H9 (cell line): ENCODE measurements at regions not wholly inside any gene's neighbourhood (a gene's known extent, or its start where the extent isn't known, plus 50 kb on each side); places are given as distances from the start of the nearest gene placed in this dataset.

Source experiments
- DNase-seq: peaks from one replicate; pipeline ENCODE4 v3.0.0-alpha.2; 2017
- H2AFZ ChIP-seq: one replicate; pipeline ENCODE4 v1.6.1; 2013; ENCODE audit warnings: mild to moderate bottlenecking, low read length, control low read depth, moderate library complexity
- H2AK5ac ChIP-seq: 2 replicates; pipeline ENCODE4 v1.6.1; 2013; ENCODE audit warnings: low read length, control low read depth, mixed read lengths; ENCODE audit not compliant: insufficient read length
- H2BK120ac ChIP-seq: one replicate; pipeline ENCODE4 v1.6.1; 2013; ENCODE audit warnings: low read depth, mild to moderate bottlenecking, low read length, control low read depth, inconsistent platforms; ENCODE audit not compliant: poor library complexity, severe bottlenecking
- H2BK12ac ChIP-seq: 2 replicates; pipeline ENCODE4 v1.6.1; 2013; ENCODE audit warnings: low read length, control low read depth, mixed read lengths, low read depth; ENCODE audit not compliant: insufficient read length
- H2BK15ac ChIP-seq: 2 replicates; pipeline ENCODE4 v1.6.1; 2013; ENCODE audit warnings: low read depth, low read length, control low read depth
- H2BK20ac ChIP-seq: one replicate; pipeline ENCODE4 v1.6.1; 2013; ENCODE audit warnings: low read depth, mild to moderate bottlenecking, low read length, control low read depth, inconsistent platforms; ENCODE audit not compliant: poor library complexity, severe bottlenecking
- H2BK5ac ChIP-seq: 2 replicates; pipeline ENCODE4 v1.6.1; 2013; ENCODE audit warnings: low read length, control low read depth, mixed read lengths; ENCODE audit not compliant: insufficient read length
- H3K14ac ChIP-seq: 2 replicates; pipeline ENCODE4 v1.6.1; 2013; ENCODE audit warnings: low read length, control low read depth; ENCODE audit not compliant: insufficient read depth
- H3K18ac ChIP-seq: 2 replicates; pipeline ENCODE4 v1.6.1; 2013; ENCODE audit warnings: low read depth, mild to moderate bottlenecking, mixed read lengths, low read length, control low read depth; ENCODE audit not compliant: insufficient read length
- H3K23ac ChIP-seq: 2 replicates; pipeline ENCODE4 v1.6.1; 2013; ENCODE audit warnings: low read length, control low read depth, mixed read lengths, low read depth; ENCODE audit not compliant: insufficient read length
- H3K23me2 ChIP-seq: 2 replicates; pipeline ENCODE4 v1.6.1; 2013; ENCODE audit warnings: low read depth, mild to moderate bottlenecking, mixed read lengths, low read length, control low read depth; ENCODE audit not compliant: insufficient read length, poor library complexity, severe bottlenecking
- H3K27ac ChIP-seq: 2 replicates; pipeline ENCODE4 v1.5.1; 2013; ENCODE audit warnings: low read length, control low read depth, mixed read lengths, low read depth; ENCODE audit not compliant: insufficient read length
- H3K27me3 ChIP-seq: 2 replicates; pipeline ENCODE4 v1.6.1; 2013; ENCODE audit warnings: low read length, control low read depth, inconsistent platforms; ENCODE audit not compliant: insufficient read depth
- H3K4ac ChIP-seq: 2 replicates; pipeline ENCODE4 v1.6.1; 2013; ENCODE audit warnings: low read depth, mild to moderate bottlenecking, control low read depth, inconsistent platforms, low read length, moderate library complexity
- H3K4me1 ChIP-seq: 2 replicates; pipeline ENCODE4 v1.6.1; 2013; ENCODE audit warnings: low read length, control low read depth, inconsistent platforms; ENCODE audit not compliant: insufficient read depth
- H3K4me2 ChIP-seq: 2 replicates; pipeline ENCODE4 v1.6.1; 2013; ENCODE audit warnings: low read length, control low read depth, mixed read lengths; ENCODE audit not compliant: insufficient read length, insufficient read depth
- H3K56ac ChIP-seq: 2 replicates; pipeline ENCODE4 v1.6.1; 2013; ENCODE audit warnings: low read depth, mild to moderate bottlenecking, mixed read lengths, low read length, control low read depth; ENCODE audit not compliant: insufficient read length
- H3K79me1 ChIP-seq: 2 replicates; pipeline ENCODE4 v1.6.1; 2013; ENCODE audit warnings: low read depth, mild to moderate bottlenecking, moderate library complexity, low read length, control low read depth, inconsistent platforms; ENCODE audit not compliant: insufficient read depth, poor library complexity, severe bottlenecking
- H3K79me2 ChIP-seq: 2 replicates; pipeline ENCODE4 v1.6.1; 2013; ENCODE audit warnings: low read length, control low read depth, inconsistent platforms; ENCODE audit not compliant: insufficient read depth
- H3K9ac ChIP-seq: 2 replicates; pipeline ENCODE4 v1.6.1; 2013; ENCODE audit warnings: low read length, control low read depth, mixed read lengths; ENCODE audit not compliant: insufficient read length; ENCODE audit errors: extremely low read depth
- H3K9me3 ChIP-seq: one replicate; pipeline ENCODE4 v1.6.1; 2013; ENCODE audit warnings: low read depth, low read length, inconsistent platforms; ENCODE audit not compliant: control insufficient read depth
- H3T11ph ChIP-seq: one replicate; pipeline ENCODE4 v1.6.1; 2013; ENCODE audit warnings: mild to moderate bottlenecking, low read length, control low read depth, inconsistent platforms
- H4K20me1 ChIP-seq: one replicate; pipeline ENCODE4 v1.6.1; 2013; ENCODE audit not compliant: control insufficient read depth, insufficient read length, insufficient read depth
- H4K5ac ChIP-seq: 2 replicates; pipeline ENCODE4 v1.6.1; 2013; ENCODE audit warnings: low read depth, mild to moderate bottlenecking, mixed read lengths, low read length, control low read depth; ENCODE audit not compliant: insufficient read length
- H4K8ac ChIP-seq: replicated peaks from 2 replicates; pipeline ENCODE4 v1.6.1; 2013; ENCODE audit warnings: low read length, control low read depth, mixed read lengths, low read depth; ENCODE audit not compliant: insufficient read length
- H4K91ac ChIP-seq: 2 replicates; pipeline ENCODE4 v1.6.1; 2013; ENCODE audit warnings: low read depth, mild to moderate bottlenecking, moderate library complexity, mixed read lengths, low read length, control low read depth; ENCODE audit not compliant: insufficient read length
- H3K27ac Mint-ChIP-seq, 3 experiments: 2 replicates in 2 of 3; 3 replicates in 1 of 3; pipeline ENCODE4 v1.8.0; 2020 to 2021; ENCODE audit warnings: mixed read lengths in 3 of 3, mild to moderate bottlenecking in 1 of 3, moderate library complexity in 1 of 3
- H3K27me3 Mint-ChIP-seq: 2 replicates; pipeline ENCODE4 v1.8.0; 2021; ENCODE audit warnings: low read depth, mild to moderate bottlenecking, moderate library complexity, mixed read lengths
- H3K36me3 Mint-ChIP-seq, 3 experiments: 2 replicates in 2 of 3; 3 replicates in 1 of 3; pipeline ENCODE4 v1.8.0; 2020 to 2021; ENCODE audit warnings: low read depth in 3 of 3, mixed read lengths in 3 of 3; ENCODE audit not compliant: insufficient read depth in 1 of 3
- H3K4me1 Mint-ChIP-seq, 2 experiments: 2 replicates each; pipeline ENCODE4 v1.8.0; 2020; ENCODE audit warnings: mixed read lengths in 2 of 2
- H3K4me3 Mint-ChIP-seq, 2 experiments: 2 replicates in 1 of 2; 3 replicates in 1 of 2; pipeline ENCODE4 v1.8.0; 2020 to 2021; ENCODE audit warnings: mild to moderate bottlenecking in 2 of 2, mixed read lengths in 2 of 2, moderate library complexity in 1 of 2
- H3K9me3 Mint-ChIP-seq, 2 experiments: 2 replicates in 1 of 2; 3 replicates in 1 of 2; pipeline ENCODE4 v1.8.0; 2020; ENCODE audit warnings: mild to moderate bottlenecking in 2 of 2, mixed read lengths in 2 of 2, moderate library complexity in 1 of 2
- WGBS: extraction: QIAGEN DNeasy Blood & Tissue Kit; methylation state at CpG from one replicate; pipeline ENCODE4 v1.1.7; 2013; ENCODE audit warnings: missing lambda C conversion rate, low lambda C conversion rate, mixed read lengths; ENCODE audit not compliant: insufficient read length; ENCODE audit errors: extremely low coverage; 5-methylcytosine and 5-hydroxymethylcytosine counted together
- TF ChIP-seq, protein P1 (sequence below): fragments of 200-600 bp; sonication (generic); conservative IDR thresholded peaks from 3 replicates; pipeline ENCODE4 v1.8.0; 2021; ENCODE audit warnings: antibody characterized with exemption, mild to moderate bottlenecking

DNA sequence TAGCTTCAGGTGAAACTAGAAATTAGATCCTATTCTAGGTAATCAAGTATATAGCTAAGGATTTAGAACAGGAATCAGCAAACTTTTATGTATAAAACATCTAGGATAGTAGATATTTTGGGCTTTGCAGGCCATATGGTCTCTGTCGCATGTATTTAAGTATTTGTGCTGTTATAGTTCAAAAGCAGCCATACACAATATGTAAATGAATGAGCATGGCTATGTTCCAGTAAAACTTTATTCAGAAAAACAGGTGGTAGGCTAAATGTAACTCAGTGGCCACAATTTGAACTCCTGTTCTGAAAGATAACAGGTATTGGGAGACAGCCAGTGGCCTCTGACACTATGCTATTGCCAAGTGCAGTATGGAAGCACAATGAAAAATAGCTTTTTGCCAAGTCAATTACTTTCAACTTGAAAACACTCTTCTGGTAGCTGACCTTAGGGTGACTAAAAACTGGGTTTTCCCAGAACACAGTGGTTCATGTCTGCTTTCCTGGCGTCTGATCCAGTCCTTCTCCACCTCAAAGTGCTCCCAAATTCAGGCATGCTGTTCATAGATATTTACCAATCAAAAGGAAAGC, 304.7 kb upstream of the SYT4 start:
- no peak overlapping the region for H3K14ac ChIP-seq
- Mint-ChIP-seq H3K36me3 (no peaks in the 10 kb centered on the region), H3K4me1 (no peaks in the 10 kb centered on the region), H3K27ac (no peak overlapping the region), H3K9me3 (no peaks in the 10 kb centered on the region), H3K4me3 (no peak overlapping the region), H3K27me3 (no peaks in the 10 kb centered on the region)
- H2BK20ac ChIP-seq = no peak overlapping the region
- H2BK5ac ChIP-seq = no peak overlapping the region
- H3K9me3 ChIP-seq = no peaks in the 10 kb centered on the region
- H3K56ac ChIP-seq = no peak overlapping the region
- H2BK120ac ChIP-seq = no peak overlapping the region
- no peak overlapping the region for H2BK12ac ChIP-seq
- H3T11ph ChIP-seq = no peak overlapping the region
- no peaks in the 10 kb centered on the region for H3K4me1 ChIP-seq
- no peak overlapping the region for H4K5ac ChIP-seq
- no peak overlapping the region for H3K9ac ChIP-seq
- H4K8ac ChIP-seq = no peak overlapping the region
- no peak overlapping the region for H3K27ac ChIP-seq
- no peak overlapping the region for H3K23ac ChIP-seq
- WGBS = no CpG with 5 or more reads among the region's 2 CpGs
- H3K79me1 ChIP-seq = no peaks in the 10 kb centered on the region
- no peak overlapping the region for H2AFZ ChIP-seq
- H4K20me1 ChIP-seq = no peaks in the 10 kb centered on the region
- DNase-seq = no peak
- no peak overlapping the region for H3K4me2 ChIP-seq
- H3K27me3 ChIP-seq = no peaks in the 10 kb centered on the region
- TF ChIP-seq, protein P1, sequence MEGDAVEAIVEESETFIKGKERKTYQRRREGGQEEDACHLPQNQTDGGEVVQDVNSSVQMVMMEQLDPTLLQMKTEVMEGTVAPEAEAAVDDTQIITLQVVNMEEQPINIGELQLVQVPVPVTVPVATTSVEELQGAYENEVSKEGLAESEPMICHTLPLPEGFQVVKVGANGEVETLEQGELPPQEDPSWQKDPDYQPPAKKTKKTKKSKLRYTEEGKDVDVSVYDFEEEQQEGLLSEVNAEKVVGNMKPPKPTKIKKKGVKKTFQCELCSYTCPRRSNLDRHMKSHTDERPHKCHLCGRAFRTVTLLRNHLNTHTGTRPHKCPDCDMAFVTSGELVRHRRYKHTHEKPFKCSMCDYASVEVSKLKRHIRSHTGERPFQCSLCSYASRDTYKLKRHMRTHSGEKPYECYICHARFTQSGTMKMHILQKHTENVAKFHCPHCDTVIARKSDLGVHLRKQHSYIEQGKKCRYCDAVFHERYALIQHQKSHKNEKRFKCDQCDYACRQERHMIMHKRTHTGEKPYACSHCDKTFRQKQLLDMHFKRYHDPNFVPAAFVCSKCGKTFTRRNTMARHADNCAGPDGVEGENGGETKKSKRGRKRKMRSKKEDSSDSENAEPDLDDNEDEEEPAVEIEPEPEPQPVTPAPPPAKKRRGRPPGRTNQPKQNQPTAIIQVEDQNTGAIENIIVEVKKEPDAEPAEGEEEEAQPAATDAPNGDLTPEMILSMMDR = no peak
- no peak overlapping the region for H3K4ac ChIP-seq
- H2BK15ac ChIP-seq = no peak overlapping the region
- no peaks in the 10 kb centered on the region for H3K23me2 ChIP-seq
- H4K91ac ChIP-seq = no peak overlapping the region
- H3K18ac ChIP-seq = no peak overlapping the region
- no peak overlapping the region for H2AK5ac ChIP-seq
- H3K79me2 ChIP-seq = no peaks in the 10 kb centered on the region
